GM08714 (cell line): ENCODE measurements at regions not wholly inside any gene's neighbourhood (a gene's known extent, or its start where the extent isn't known, plus 50 kb on each side); places are given as distances from the start of the nearest gene placed in this dataset.

Experiments
- H3K4me3 ChIP-seq: fragments of 200-500 bp; sonication (Bioruptor generic); 2 replicates; pipeline ENCODE4 v1.5.1; 2014; ENCODE audit warnings: mild to moderate bottlenecking, low read length, inconsistent platforms
- ZNF274 ChIP-seq: IDR thresholded peaks from 2 replicates; pipeline ENCODE4 v1.6.1; 2012; ENCODE audit warnings: mild to moderate bottlenecking, low read depth, low read length

DNA sequence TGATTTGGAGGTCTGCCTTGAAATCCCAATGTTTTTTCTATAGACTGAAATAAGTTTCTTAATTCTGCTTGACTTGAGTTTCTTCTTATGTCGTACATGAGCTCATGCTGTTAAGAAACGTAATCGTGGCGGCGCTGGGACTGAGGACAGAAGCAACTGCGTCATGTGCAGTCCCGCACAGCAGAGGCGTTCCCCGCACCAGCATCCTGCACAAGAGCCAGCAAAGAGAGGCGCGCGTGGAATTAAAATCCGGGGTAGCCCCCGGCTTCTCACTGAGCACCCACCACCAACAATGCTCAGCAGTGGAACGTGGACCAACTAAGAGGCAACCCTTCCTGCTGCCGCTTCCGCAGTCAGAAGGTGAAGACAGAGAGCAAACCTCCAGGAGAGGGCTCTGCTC is 496.2 kb upstream of the ADAMTS16 start:
- H3K4me3 ChIP-seq, result no peak overlapping the region
- no peak for TF ChIP-seq ZNF274

DNA sequence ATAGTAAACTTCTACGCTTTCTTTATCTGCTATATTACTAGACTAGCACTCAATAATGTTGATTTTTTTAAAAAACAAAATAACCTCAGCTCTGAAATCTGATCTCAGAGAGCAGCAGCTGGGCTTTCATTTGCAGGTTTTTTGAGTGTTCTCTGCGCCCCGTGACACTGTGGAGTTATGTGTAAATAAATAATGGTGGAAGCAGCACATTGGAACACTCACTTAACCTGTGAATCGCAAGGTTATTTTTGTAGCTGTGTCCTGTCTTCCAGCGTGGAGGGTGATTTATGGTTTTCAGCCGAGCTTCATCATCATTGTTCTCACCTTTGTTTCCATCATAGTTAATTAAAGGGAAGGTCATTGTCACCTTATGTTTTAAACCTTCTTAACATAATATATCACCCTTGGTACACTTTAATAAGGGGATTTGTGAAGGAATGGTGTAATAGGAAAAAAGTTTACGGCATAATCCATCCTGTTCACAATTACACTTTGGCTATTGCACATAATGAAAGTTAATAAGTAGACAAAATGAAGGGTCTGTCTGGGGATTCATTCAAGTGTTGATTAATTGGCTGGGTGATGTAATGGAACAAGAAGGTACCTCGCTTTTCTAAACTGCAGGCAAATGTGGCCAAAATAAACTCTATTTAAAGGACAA is 493.3 kb upstream of the ADAMTS16 start:
- H3K4me3 ChIP-seq, result no peak overlapping the region
- TF ChIP-seq ZNF274, result no peak

DNA sequence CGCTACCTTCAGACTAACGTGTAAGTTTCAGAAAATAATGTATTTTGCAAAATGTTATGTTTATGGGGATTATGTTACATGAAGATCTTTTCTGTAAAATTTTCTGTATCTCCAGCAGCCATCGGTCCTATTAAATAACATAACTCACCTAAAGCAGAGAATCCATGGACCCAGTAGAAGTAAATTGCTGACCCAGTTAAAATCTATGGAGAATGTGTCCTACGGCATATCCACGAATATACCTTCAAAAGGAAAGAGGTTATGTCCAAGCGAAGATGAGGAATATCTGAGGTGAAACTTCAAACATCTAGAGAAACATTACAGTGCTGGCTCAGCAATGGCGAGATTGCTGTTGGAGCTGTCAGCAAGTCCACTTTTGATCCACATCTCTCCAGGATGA is 492.2 kb upstream of the ADAMTS16 start:
- H3K4me3 ChIP-seq, result no peak overlapping the region
- no peak for TF ChIP-seq ZNF274

DNA sequence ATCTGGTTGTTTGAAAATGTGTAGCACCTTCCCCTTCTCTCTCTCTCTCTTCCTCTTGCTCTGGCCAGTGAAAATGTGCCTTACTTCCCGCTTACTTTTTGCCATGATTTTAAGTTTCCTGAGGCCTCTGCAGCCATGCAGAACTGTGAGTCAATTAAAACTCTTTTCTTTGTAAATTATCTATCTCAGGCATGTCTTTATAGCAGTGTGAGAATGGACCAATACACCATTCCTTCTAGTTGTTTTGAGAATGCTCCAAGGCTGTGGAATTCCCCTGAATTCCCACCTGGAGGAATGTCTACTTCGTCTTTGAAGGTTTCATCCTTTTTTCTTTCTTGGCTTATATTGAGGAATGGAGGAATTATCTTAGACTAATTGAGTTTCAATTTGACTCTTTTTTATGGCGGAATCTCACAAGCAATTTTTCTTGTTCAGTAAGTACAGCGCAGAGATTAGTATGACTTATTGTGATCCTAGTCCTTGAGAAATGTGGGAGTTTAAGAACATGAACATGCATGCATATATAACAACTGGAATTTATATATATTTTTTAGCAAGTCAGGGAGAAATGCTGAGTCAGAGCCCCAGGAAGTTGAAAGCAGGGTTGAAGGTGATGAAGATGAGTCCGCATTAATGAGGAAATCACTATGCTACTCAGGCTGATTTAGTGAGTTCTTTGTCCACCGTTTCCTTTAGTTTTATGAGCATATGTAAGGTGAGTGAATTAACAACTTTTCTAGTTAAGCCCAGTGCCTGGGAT is 488.1 kb upstream of the ADAMTS16 start:
- no peak overlapping the region for H3K4me3 ChIP-seq
- TF ChIP-seq ZNF274, result no peak

DNA sequence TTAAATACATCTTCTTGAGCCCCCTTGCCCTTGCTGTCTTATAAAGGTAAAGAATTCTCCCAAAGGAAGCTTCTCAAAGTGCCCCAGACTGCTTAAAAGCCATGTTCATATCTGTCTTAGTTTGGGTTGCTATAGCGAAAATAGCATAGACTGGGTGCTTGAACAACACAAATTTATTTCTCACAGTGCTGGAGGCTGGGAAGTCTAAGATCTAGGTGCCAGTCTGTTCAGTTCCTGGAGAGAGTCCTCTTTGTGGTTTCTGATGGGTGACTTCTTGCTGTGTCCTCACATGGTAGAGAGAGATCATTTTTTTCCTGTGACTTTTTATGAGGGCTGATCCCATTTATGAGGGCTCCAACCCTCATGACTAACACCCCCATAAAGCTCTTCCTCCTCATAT is 486.7 kb upstream of the ADAMTS16 start:
- H3K4me3 ChIP-seq, result no peak overlapping the region
- TF ChIP-seq ZNF274, result no peak

DNA sequence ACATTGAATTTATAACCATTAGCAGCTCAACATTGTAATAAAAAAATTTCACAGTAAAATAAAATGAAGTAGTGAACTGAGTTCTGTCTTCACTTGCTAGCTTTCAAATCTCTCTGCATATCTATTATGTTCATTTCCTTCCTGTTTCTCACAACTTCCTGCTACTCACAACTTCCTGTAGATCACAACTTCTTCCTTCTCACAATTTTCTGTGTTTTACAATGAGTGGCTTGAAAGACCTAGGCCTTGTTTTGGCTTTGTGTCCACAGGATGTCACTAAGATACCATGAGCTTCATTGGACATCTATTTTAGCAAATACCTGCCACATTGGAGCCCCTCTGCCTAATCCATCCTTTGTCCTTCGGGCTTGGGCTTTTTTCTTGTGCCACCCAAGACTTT is 480.3 kb upstream of the ADAMTS16 start:
- H3K4me3 ChIP-seq, result no peak overlapping the region
- TF ChIP-seq ZNF274, result no peak

DNA sequence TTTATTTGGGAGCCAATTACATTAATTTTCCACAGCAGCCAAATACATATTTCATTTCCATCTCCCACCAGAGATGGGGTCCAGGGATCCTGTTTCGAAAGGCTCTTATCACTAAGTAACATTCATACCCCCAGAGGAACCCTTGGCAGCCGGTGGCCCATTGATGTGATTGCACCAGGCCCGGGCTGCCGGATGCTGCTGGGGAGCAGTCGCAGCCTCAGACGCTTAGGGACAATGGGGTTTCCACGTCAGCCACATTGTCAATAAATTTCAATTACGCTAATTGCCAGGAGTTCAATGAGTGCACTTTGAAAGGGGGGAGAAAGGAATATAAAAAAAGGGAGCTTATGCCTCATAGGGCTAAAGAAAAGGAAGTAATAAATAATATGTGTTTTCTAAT is 478.8 kb upstream of the ADAMTS16 start:
- H3K4me3 ChIP-seq, result no peak overlapping the region
- no peak for TF ChIP-seq ZNF274

DNA sequence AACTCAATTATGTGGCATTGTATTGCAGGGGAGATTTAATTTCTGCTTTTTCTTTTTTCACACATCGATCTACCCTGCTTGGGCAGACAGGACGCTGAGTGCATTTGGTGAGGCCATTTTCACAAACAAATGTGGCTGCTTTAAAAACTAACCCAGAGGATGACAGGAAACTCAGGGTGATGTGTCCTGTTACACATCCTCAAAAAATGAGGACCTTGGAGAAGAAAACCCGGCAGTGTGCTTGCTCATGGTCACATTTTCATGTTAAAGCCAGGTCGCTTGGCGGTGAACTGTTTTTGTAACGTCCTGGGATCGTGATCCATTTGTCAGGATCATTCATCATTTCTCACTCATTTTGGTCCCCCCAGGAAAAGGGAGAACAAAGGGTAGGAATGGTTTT is 478.3 kb upstream of the ADAMTS16 start:
- no peak overlapping the region for H3K4me3 ChIP-seq
- no peak for TF ChIP-seq ZNF274

DNA sequence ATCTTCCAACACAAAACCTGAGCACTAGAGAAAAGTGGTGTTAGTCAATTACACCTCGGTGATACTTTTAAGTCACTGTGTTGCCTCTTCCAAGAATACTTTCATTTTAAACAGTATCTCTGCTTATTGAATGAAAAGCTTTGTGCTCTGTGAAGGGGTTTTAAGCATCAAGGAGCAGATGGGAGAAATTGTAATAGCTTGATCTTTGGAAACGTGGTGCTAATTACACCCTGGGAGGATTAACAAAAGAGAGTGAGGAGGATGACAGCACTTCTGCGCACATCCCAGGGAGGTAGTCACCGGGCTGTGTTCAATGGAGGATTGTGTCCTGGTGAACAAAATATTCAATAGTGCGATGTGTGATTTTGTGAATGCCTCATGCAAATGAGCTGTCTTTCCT is 477.4 kb upstream of the ADAMTS16 start:
- TF ChIP-seq ZNF274, result no peak
- no peak overlapping the region for H3K4me3 ChIP-seq

DNA sequence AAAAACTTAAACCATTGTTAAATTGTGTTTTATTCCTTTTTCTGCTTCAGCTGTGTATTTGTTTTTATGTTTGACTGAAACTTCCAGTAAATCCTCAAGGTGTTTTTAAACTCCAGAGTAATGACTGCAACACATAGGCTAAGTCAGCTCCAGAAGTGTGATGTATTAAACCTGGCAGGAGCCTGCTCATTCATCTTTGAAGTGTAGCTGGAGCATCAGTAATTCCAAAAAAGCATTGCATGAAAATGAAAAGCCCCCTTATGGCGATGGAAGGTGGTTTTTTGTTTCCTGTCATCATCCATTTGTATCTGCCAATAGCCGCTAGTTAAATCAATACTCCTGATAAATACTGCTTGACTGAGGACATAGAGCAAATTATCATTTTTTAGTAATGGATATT is 474.2 kb upstream of the ADAMTS16 start:
- no peak for TF ChIP-seq ZNF274
- no peak overlapping the region for H3K4me3 ChIP-seq

DNA sequence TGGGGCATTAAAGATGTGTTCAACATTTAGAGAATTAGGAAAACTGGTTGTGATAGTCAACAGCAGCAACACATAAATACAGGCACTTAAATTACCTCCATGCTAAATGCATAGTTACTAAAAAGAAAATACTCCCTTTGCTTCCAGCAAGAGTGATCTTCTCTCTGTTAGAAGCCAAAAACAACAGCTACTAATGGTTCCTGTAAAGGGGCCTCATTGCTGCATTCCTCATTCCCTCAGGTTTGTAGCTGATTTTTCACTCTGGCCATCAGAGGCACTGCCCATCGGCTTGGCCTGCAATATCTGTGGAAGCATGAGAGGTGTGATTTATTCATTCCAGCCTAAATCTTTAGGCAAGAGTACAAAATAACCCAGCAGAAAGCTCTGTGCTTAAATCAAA is 466.0 kb upstream of the ADAMTS16 start:
- no peak overlapping the region for H3K4me3 ChIP-seq
- no peak for TF ChIP-seq ZNF274

DNA sequence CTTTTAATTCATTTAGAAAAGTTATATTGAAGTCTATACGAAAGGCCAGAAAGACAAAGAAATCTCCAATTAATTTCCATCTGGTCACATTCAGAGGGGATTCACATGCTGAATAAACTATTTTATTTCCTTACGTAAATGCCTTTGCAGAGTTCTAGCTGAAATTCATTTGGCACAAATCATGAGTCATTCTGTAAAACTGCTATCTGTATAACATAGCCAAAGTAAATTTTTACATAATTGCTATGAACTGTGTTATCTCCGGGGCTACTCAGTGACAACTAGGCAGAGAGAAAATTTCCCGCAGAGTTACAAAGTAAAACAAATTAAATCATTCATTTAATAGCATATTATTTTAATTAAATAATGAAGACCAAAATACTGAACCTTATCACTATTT is 463.2 kb upstream of the ADAMTS16 start:
- no peak for TF ChIP-seq ZNF274

DNA sequence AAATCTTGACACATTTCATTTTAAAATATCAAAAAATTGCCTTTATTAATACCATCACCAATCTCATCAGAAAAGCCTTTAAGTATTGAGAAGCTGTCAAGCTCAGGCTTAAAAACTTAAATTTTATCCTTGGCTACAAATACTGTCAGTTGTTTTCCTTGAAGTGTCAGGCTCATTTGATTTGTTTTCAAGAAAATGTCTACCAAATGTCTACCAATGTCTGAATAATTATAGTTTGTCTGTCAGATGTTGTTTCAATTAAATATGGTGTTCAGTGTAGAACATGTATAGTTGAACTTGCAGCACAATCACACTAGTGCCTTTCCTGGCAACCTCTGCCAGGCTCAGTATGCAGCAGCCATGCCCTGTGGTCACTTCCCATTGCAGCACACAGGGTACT is 455.2 kb upstream of the ADAMTS16 start:
- H3K4me3 ChIP-seq, result no peak overlapping the region
- no peak for TF ChIP-seq ZNF274

More for the DNA sequence above, 463.2 kb upstream of the ADAMTS16 start:
- H3K4me3 ChIP-seq, result no peak overlapping the region

DNA sequence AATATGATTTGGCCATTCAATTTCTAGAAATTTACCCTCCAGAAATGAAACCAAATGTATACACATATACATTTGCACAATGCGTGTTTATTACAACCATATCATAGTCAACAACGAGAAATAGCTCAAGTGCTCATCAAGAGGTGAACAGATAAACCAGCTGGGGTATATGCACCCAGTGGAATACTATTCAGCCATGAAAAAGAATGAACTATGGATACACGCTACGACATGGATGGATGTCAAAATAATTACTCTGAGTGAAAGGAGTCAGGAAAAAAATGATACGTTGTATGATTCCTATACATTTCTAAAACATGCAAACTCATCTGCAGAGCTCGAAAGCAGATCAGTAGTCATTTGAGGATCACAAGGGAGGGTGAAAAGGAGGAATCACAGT is 441.5 kb upstream of the ADAMTS16 start:
- no peak for TF ChIP-seq ZNF274

DNA sequence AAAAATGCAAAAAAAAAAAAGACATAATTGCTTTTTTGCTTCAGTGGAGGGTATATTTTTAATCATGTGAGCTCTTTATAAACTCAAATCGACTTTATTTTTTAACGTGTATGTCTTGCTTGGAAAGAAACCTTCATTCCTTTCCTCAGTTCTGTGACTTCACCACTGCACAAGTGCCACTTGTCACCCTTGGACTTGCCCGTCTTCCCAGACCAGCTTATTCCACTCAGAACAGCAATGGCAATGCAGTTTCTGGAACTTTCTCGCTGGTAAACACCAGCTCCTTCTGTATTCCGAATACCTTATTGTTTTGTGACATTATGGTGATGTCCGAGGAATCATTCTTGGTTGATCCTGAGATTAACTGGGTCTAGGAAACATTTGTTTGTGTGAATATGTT is 440.5 kb upstream of the ADAMTS16 start:
- no peak for TF ChIP-seq ZNF274
- no peak overlapping the region for H3K4me3 ChIP-seq

More for the DNA sequence above, 441.5 kb upstream of the ADAMTS16 start:
- H3K4me3 ChIP-seq, result no peak overlapping the region

DNA sequence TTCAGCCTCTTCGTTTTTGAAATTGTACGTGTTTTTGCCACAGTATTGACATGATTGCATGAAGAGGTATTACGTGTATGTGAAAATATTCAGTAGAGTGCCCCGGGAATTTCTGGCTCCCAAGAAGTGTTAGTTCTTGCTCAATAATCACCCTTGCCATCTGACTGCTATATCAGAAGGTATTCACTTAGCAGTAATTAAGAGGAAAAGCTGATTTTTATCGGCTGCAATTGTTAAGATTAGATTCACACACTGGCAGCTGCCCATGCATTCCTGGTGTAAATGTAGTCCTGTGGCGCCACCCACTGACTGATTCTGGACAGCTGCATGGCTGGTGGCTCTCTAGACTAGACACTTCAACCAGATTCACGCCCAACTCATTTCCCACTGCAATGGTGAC is 440.1 kb upstream of the ADAMTS16 start:
- TF ChIP-seq ZNF274, result no peak

DNA sequence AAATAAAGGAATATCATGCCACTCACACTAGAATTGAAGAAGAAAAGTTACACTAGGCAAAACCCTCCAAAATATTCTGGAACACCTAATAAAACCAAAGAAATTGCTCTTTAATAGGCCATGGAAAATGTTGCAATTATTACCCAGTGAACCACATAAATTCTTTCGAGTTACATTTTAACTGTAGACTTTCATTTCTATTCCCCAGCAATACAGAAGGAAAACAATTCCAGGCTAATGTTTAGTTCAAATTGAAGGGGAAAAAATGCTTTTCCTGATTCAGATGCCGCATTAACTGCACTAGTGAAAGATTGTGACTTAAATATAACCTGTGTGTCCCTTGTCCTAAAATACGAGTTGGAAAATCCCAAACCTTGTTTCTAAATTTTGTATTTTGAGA is 439.3 kb upstream of the ADAMTS16 start:
- no peak overlapping the region for H3K4me3 ChIP-seq
- TF ChIP-seq ZNF274, result no peak

More for the DNA sequence above, 440.1 kb upstream of the ADAMTS16 start:
- no peak overlapping the region for H3K4me3 ChIP-seq
